ENCODE measurements at regions not wholly inside any gene's neighbourhood (a gene's known extent, or its start where the extent isn't known, plus 50 kb on each side); places are given as distances from the start of the nearest gene placed in this dataset.

- Histone ChIP-seq H3K27ac (ENCODE audit: low read length) (no peak overlapping the region), H3K9me3 (ENCODE audit: control insufficient read depth in 2 of 2, low read length in 2 of 2) (no peaks in the 10 kb centered on the region), H3K9ac (ENCODE audit: low read length in 2 of 2) (no peak overlapping the region), H3K4me1 (ENCODE audit: control insufficient read depth, insufficient read depth, low read length) (no peaks in the 10 kb centered on the region), H3K36me3 (ENCODE audit: control insufficient read depth in 2 of 2, insufficient read depth in 2 of 2, low read length in 2 of 2) (no peaks in the 10 kb centered on the region), H3K27me3 (ENCODE audit: control insufficient read depth in 1 of 2, insufficient read depth in 2 of 2, low read length in 2 of 2) (no peaks in the 10 kb centered on the region), H3K4me3 (ENCODE audit: low read length in 2 of 2) (no peak overlapping the region)
Measured at GRCh38 chr13:105232439-105232838, 1303.0 kb downstream of the EFNB2 start.

- Histone ChIP-seq H3K4me3 (ENCODE audit: low read length in 2 of 2) (no peak overlapping the region), H3K36me3 (ENCODE audit: control insufficient read depth in 2 of 2, insufficient read depth in 2 of 2, low read length in 2 of 2) (no peaks in the 10 kb centered on the region), H3K9ac (ENCODE audit: low read length in 2 of 2) (no peak overlapping the region), H3K9me3 (ENCODE audit: control insufficient read depth in 2 of 2, low read length in 2 of 2) (no peaks in the 10 kb centered on the region), H3K4me1 (ENCODE audit: control insufficient read depth, insufficient read depth, low read length) (no peaks in the 10 kb centered on the region), H3K27me3 (ENCODE audit: control insufficient read depth in 1 of 2, insufficient read depth in 2 of 2, low read length in 2 of 2) (no peaks in the 10 kb centered on the region), H3K27ac (ENCODE audit: low read length) (no peak overlapping the region)
Measured at GRCh38 chr13:105232006-105232405, 1303.5 kb downstream of the EFNB2 start.

GRCh38 chr13:105231579-105231978 is 1303.9 kb downstream of the EFNB2 start:
- H3K27me3 ChIP-seq (ENCODE audit: control insufficient read depth in 1 of 2, insufficient read depth in 2 of 2, low read length in 2 of 2), result no peaks in the 10 kb centered on the region
- no peak overlapping the region for H3K4me3 ChIP-seq (ENCODE audit: low read length in 2 of 2)
- H3K27ac ChIP-seq (ENCODE audit: low read length), result no peak overlapping the region
- H3K36me3 ChIP-seq (ENCODE audit: control insufficient read depth in 2 of 2, insufficient read depth in 2 of 2, low read length in 2 of 2), result no peaks in the 10 kb centered on the region
- H3K9me3 ChIP-seq (ENCODE audit: control insufficient read depth in 2 of 2, low read length in 2 of 2), result no peaks in the 10 kb centered on the region
- no peaks in the 10 kb centered on the region for H3K4me1 ChIP-seq (ENCODE audit: control insufficient read depth, insufficient read depth, low read length)
- H3K9ac ChIP-seq (ENCODE audit: low read length in 2 of 2), result no peak overlapping the region

- Histone ChIP-seq H3K36me3 (ENCODE audit: control insufficient read depth in 2 of 2, insufficient read depth in 2 of 2, low read length in 2 of 2) (no peaks in the 10 kb centered on the region), H3K27me3 (ENCODE audit: control insufficient read depth in 1 of 2, insufficient read depth in 2 of 2, low read length in 2 of 2) (no peaks in the 10 kb centered on the region), H3K4me1 (ENCODE audit: control insufficient read depth, insufficient read depth, low read length) (no peaks in the 10 kb centered on the region)
Measured at GRCh38 chr13:105220881-105221280, 1314.6 kb downstream of the EFNB2 start.

GRCh38 chr13:105220063-105220462 is 1315.4 kb downstream of the EFNB2 start:
- H3K9ac ChIP-seq (ENCODE audit: low read length in 2 of 2), result no peak overlapping the region
- H3K9me3 ChIP-seq (ENCODE audit: control insufficient read depth in 2 of 2, low read length in 2 of 2), result no peaks in the 10 kb centered on the region
- no peaks in the 10 kb centered on the region for H3K27me3 ChIP-seq (ENCODE audit: control insufficient read depth in 1 of 2, insufficient read depth in 2 of 2, low read length in 2 of 2)
- no peak overlapping the region for H3K27ac ChIP-seq (ENCODE audit: low read length)
- H3K36me3 ChIP-seq (ENCODE audit: control insufficient read depth in 2 of 2, insufficient read depth in 2 of 2, low read length in 2 of 2), result no peaks in the 10 kb centered on the region
- no peak overlapping the region for H3K4me3 ChIP-seq (ENCODE audit: low read length in 2 of 2)
- no peaks in the 10 kb centered on the region for H3K4me1 ChIP-seq (ENCODE audit: control insufficient read depth, insufficient read depth, low read length)

More at GRCh38 chr13:105220881-105221280, 1314.6 kb downstream of the EFNB2 start:
- Histone ChIP-seq H3K27ac (ENCODE audit: low read length) (no peak overlapping the region), H3K9me3 (ENCODE audit: control insufficient read depth in 2 of 2, low read length in 2 of 2) (no peaks in the 10 kb centered on the region), H3K9ac (ENCODE audit: low read length in 2 of 2) (no peak overlapping the region), H3K4me3 (ENCODE audit: low read length in 2 of 2) (no peak overlapping the region)

GRCh38 chr13:105219651-105220050 is 1315.8 kb downstream of the EFNB2 start:
- no peak overlapping the region for H3K27ac ChIP-seq (ENCODE audit: low read length)
- no peak overlapping the region for H3K9ac ChIP-seq (ENCODE audit: low read length in 2 of 2)
- no peaks in the 10 kb centered on the region for H3K36me3 ChIP-seq (ENCODE audit: control insufficient read depth in 2 of 2, insufficient read depth in 2 of 2, low read length in 2 of 2)
- H3K9me3 ChIP-seq (ENCODE audit: control insufficient read depth in 2 of 2, low read length in 2 of 2), result no peaks in the 10 kb centered on the region
- H3K27me3 ChIP-seq (ENCODE audit: control insufficient read depth in 1 of 2, insufficient read depth in 2 of 2, low read length in 2 of 2), result no peaks in the 10 kb centered on the region
- no peak overlapping the region for H3K4me3 ChIP-seq (ENCODE audit: low read length in 2 of 2)
- no peaks in the 10 kb centered on the region for H3K4me1 ChIP-seq (ENCODE audit: control insufficient read depth, insufficient read depth, low read length)

GRCh38 chr13:105213512-105213911 is 1322.0 kb downstream of the EFNB2 start:
- no peak overlapping the region for H3K9ac ChIP-seq (ENCODE audit: low read length in 2 of 2)
- no peak overlapping the region for H3K4me3 ChIP-seq (ENCODE audit: low read length in 2 of 2)
- no peaks in the 10 kb centered on the region for H3K4me1 ChIP-seq (ENCODE audit: control insufficient read depth, insufficient read depth, low read length)
- H3K9me3 ChIP-seq (ENCODE audit: control insufficient read depth in 2 of 2, low read length in 2 of 2), result no peaks in the 10 kb centered on the region
- no peaks in the 10 kb centered on the region for H3K36me3 ChIP-seq (ENCODE audit: control insufficient read depth in 2 of 2, insufficient read depth in 2 of 2, low read length in 2 of 2)
- no peak overlapping the region for H3K27ac ChIP-seq (ENCODE audit: low read length)
- no peaks in the 10 kb centered on the region for H3K27me3 ChIP-seq (ENCODE audit: control insufficient read depth in 1 of 2, insufficient read depth in 2 of 2, low read length in 2 of 2)

GRCh38 chr13:105207572-105208293 is 1327.7 kb downstream of the EFNB2 start:
- Histone ChIP-seq H3K9ac (ENCODE audit: low read length in 2 of 2) (no peak overlapping the region), H3K27ac (ENCODE audit: low read length) (no peak overlapping the region), H3K4me1 (ENCODE audit: control insufficient read depth, insufficient read depth, low read length) (no peaks in the 10 kb centered on the region), H3K4me3 (ENCODE audit: low read length in 2 of 2) (no peak overlapping the region), H3K9me3 (ENCODE audit: control insufficient read depth in 2 of 2, low read length in 2 of 2) (no peaks in the 10 kb centered on the region), H3K27me3 (ENCODE audit: control insufficient read depth in 1 of 2, insufficient read depth in 2 of 2, low read length in 2 of 2) (no peaks in the 10 kb centered on the region), H3K36me3 (ENCODE audit: control insufficient read depth in 2 of 2, insufficient read depth in 2 of 2, low read length in 2 of 2) (no peaks in the 10 kb centered on the region)

- H3K4me1 ChIP-seq (ENCODE audit: control insufficient read depth, insufficient read depth, low read length), result no peaks in the 10 kb centered on the region
- H3K4me3 ChIP-seq (ENCODE audit: low read length in 2 of 2), result no peak overlapping the region
- H3K27ac ChIP-seq (ENCODE audit: low read length), result no peak overlapping the region
- no peaks in the 10 kb centered on the region for H3K36me3 ChIP-seq (ENCODE audit: control insufficient read depth in 2 of 2, insufficient read depth in 2 of 2, low read length in 2 of 2)
- no peak overlapping the region for H3K9ac ChIP-seq (ENCODE audit: low read length in 2 of 2)
- no peaks in the 10 kb centered on the region for H3K9me3 ChIP-seq (ENCODE audit: control insufficient read depth in 2 of 2, low read length in 2 of 2)
- no peaks in the 10 kb centered on the region for H3K27me3 ChIP-seq (ENCODE audit: control insufficient read depth in 1 of 2, insufficient read depth in 2 of 2, low read length in 2 of 2)
Measured at GRCh38 chr13:105202354-105202753, 1333.1 kb downstream of the EFNB2 start.

- no peak overlapping the region for H3K9ac ChIP-seq (ENCODE audit: low read length in 2 of 2)
- no peaks in the 10 kb centered on the region for H3K9me3 ChIP-seq (ENCODE audit: control insufficient read depth in 2 of 2, low read length in 2 of 2)
- no peaks in the 10 kb centered on the region for H3K4me1 ChIP-seq (ENCODE audit: control insufficient read depth, insufficient read depth, low read length)
- H3K36me3 ChIP-seq (ENCODE audit: control insufficient read depth in 2 of 2, insufficient read depth in 2 of 2, low read length in 2 of 2), result no peaks in the 10 kb centered on the region
- no peak overlapping the region for H3K4me3 ChIP-seq (ENCODE audit: low read length in 2 of 2)
- no peak overlapping the region for H3K27ac ChIP-seq (ENCODE audit: low read length)
- H3K27me3 ChIP-seq (ENCODE audit: control insufficient read depth in 1 of 2, insufficient read depth in 2 of 2, low read length in 2 of 2), result no peaks in the 10 kb centered on the region
Measured at GRCh38 chr13:105201351-105201750, 1334.1 kb downstream of the EFNB2 start.

- Histone ChIP-seq H3K4me3 (ENCODE audit: low read length in 2 of 2) (no peak overlapping the region), H3K27me3 (ENCODE audit: control insufficient read depth in 1 of 2, insufficient read depth in 2 of 2, low read length in 2 of 2) (no peaks in the 10 kb centered on the region), H3K9ac (ENCODE audit: low read length in 2 of 2) (no peak overlapping the region), H3K36me3 (ENCODE audit: control insufficient read depth in 2 of 2, insufficient read depth in 2 of 2, low read length in 2 of 2) (no peaks in the 10 kb centered on the region), H3K9me3 (ENCODE audit: control insufficient read depth in 2 of 2, low read length in 2 of 2) (no peaks in the 10 kb centered on the region), H3K27ac (ENCODE audit: low read length) (no peak overlapping the region), H3K4me1 (ENCODE audit: control insufficient read depth, insufficient read depth, low read length) (no peaks in the 10 kb centered on the region)
Measured at GRCh38 chr13:105200181-105200580, 1335.3 kb downstream of the EFNB2 start.
